Hematopoietic multipotent progenitor cell treated with erythropoietin and hydrocortisone succinate and interleukin-3 and kit ligand, for 15 days (in vitro differentiated cells): ENCODE measurements at regions not wholly inside any gene's neighbourhood (a gene's known extent, or its start where the extent isn't known, plus 50 kb on each side); places are given as distances from the start of the nearest gene placed in this dataset.
"Not testable (repeated sequence)": the region's sequence is repeated elsewhere in the genome, so short reads cannot be mapped to it uniquely, and the experiment has no call there.

Experiments
- DNase-seq: peaks from one replicate; pipeline ENCODE4 v3.0.0-alpha.2; 2015; ENCODE audit warnings: low spot score

DNA sequence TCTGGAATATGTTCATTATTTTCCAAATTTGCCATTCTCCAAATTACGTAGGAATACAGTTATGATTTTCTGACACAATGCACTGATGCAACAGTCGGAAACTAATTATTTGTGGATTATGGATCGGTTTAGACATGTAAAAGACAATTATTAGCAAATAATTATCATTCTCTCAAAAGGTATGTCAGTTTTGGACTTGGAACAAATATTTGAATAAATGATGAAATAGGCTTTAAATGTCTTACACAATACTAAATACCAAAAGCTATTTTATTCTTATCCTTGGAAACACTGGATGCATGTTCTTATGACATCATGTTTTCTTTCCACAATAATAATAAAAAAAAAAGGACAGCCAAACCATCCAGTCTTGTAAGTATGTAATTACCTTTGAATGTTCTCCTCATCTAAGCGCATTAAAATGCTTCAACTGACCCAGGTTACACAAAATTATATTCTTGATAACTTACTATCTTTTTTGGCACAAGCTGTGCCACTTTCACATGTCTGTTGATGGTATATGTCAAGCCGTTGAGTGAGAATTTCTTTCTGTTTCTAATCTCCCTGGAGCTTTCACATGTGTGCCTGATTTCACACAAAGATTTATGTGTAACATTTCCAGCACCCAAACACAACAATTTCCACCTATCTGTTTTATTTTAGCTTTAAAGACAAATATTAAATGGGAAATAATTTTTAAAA, 238.5 kb upstream of the ZNF385D start:
- no peak for DNase-seq

DNA sequence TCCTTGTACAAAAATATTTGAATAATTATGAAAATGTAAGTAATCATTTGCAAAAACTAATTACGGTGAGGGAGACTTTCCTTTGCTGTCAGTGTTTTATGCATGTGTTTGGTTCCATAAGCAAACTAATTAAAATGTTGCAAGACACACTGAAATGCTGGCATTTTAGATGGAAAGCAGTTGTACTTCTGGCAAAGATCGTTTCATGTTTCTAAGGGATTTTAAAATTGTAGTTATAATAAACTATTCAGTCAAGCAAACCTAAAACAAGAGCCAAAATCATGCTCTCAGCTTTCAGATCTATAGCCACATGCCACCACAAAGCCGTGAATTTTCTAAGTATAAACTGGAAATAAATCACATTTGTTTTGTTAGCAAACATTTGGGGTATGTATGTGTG, 240.1 kb upstream of the ZNF385D start:
- no peak for DNase-seq

DNA sequence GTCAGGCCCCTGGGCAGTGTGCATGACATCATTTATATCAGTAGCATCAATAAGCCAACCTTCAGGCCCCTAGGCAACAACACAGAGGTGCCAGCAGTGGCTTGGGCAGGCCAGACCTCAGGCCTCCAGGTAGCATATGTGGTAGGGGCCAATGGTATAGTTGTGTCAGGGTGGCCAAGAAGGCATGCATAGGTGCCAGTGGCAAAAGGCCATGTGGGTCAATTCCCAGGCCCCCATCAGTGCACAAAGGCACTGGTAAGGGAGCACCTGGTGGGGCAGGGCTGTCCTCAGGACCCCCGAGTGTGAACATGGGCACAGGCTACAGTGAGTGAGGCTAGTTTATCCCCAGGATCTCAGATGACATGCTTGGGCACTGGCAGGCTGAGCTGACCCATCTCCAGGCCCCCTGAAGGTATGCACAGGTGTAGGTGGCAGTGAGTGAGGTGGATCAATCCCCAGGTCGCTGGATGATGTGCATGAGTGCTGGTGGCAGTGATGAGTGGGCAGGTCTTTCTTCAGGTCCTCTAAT, 244.1 kb upstream of the ZNF385D start:
- no peak for DNase-seq

DNA sequence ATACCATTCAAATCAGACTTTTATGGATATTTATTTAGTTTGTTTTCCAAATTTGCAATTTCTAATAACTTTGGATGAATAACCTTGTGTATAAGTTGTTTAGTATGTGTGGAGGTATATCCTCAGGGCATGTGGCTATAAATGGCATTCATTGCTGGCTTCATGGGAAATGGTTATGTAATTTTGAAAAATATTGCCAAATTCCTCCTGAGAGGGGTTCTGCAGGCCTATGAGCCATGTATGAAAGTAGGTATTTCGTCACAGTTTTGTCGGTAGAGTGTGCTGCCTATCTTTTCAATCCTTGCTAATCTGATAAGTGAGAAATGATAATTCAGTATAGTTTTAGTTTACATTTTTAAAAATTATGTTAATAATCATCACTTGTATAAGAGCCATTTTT, 256.4 kb upstream of the ZNF385D start:
- DNase-seq = no peak

DNA sequence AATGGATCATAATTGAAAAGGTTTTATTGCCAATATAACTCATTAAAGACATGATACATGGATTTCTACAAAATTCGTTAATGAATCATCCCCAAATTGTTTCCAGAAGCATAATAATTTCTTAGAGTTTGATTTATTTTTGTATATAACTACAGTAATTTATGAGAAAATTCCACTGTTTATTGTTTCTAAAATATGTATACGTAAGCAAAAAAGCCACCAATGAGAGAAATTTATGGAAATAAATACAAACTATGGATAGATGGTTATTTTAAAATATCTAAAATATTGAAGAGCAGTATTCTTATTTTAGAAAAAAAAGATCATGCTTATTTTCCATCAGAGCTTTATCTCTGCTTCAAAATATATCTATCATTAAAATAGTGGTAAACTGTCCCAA, 260.0 kb upstream of the ZNF385D start:
- DNase-seq = no peak

DNA sequence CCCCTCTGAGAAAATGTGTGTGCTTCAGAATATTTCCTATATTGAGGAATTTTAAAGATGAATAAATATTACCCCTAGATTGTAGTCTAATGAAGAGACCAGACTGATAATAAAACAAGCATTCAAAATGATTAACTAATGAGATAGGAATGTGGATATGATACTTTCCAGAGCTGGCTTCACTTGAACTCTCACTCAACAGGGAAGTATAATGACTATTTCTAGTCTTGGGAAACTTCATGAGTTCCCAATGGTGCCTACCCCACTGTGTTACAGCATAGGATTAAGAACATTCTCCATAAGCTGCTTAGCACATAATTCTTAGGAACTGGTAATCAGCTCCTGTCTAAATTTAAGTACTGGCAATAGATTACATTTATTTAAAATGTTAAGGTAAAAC, 261.5 kb upstream of the ZNF385D start:
- no peak for DNase-seq

DNA sequence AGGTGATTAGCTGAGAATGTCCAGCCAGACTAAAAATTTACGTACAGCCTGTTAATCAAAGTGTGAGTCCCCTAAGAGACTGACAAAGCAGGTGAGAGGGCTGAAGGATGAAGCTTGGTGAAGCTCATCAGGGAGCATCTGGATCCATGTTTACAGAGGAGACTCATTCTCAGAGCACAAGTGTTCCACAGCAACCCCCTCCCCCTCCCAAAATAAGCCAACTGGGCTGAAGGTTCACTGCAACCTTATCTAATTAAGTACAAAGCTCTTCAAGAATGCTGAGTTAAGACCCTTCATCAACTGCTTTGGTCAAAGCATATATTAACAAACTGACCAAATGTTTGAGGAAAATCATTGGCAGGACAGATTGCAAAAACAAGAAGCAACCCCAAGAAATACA, 262.6 kb upstream of the ZNF385D start:
- DNase-seq = no peak

DNA sequence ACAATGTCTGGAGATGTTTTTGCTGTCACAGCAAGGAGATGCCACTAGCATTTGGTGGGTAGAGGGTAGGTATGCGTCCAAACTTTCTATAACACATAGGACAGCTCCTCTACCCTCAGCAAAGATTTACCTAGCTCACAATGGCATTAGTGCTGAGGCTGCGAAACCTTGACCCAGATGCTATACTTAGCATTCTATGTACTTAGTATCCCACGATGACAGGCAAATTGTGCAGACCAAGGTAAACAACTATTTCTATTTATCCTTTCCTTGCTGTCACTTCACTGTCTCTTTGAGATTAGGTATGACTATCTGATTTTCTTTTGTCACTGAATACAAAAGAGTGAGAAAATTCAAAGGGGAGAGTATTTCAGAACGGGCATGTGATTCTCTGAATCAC, 265.2 kb upstream of the ZNF385D start:
- DNase-seq = no peak

DNA sequence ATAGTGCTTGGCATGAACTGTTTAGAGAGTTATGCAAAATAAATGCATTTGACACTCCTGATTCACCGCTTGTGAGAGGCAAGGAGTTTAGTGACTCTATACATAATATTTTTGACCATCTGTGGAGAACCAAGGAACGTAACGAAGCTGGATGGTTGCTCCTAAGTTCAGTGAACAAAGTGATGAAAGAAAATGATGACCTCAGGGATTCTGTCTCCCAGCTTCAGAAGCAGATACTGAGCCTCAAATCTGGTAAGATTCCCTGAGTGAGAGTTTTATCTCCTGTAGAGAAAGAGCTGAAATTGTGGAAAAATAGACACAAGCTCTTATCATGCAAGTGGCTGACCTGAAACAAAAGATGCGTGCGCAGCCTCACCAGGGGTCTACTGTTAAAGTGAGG, 273.6 kb upstream of the ZNF385D start:
- not testable (repeated sequence) for DNase-seq

DNA sequence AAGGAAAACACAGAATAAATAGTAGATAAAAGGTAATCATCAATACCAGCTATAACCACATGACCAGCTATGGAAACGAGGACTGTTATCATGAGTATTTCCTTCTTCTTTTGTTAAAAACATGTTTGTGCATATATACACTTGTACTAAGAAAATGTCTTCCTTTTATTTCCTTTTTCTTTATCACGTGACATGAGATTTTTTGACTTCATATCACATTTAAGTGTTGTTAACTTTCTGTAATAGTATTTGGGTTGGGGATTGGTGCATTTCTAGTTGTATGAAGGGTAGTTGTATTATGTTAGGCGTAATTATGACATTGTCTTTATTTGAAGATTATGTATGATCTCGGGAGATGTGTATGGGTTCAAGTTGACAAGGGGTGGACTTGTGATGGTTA, 278.5 kb upstream of the ZNF385D start:
- DNase-seq = no peak

DNA sequence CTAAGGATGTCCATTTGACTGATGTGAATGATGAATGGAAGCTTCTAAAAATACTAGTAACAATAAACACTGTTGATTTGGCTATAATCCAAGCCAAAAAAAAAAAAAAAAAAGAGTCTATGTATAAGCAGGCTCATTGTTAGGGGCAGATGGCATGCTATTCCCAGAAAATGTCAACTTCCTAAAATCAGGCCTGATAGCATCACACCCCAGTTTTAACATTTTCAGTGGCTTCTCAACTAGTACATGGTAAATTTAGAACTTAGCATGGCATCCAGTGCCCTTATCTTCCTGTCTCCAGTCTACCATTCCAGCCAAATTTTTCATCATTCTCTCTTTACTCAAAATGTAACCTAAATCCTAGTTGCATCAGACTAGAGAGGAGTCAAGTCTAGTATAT, 288.2 kb upstream of the ZNF385D start:
- DNase-seq = no peak

DNA sequence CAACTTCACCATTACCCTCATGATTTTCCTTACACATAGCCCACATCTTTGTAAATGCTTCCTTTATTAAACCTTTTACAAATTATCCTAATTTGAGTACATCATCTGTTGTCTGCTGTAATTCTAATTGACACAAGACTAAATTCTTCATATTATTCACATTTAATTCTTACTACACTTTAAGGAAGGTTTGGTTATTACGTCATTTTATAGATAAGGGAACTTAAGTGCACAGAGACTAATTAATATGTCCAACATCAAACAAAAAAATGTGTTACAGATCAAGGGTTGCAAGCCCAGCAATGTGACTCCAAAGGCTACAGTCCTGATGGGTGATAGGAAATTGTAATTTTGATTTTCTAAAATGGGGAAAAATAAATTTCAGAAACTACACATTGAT, 289.1 kb upstream of the ZNF385D start:
- no peak for DNase-seq

DNA sequence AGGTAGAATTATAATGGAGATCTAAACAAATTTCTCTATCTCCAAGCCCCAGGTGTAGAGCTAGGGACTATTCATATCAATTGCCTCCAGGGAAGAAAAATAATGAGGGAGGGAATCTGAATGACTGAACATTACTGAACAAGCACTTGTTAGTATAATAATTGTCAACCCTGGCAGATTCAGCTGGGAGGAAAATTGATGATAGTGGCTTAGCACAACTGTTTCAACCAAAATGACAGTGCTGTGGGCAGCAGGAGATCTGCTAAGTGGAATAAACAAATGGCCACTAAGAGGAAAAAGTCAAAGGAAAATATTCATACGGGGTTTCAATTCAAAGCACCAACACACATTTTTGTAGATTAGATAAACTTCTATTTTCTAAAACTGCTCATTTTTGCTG, 294.9 kb upstream of the ZNF385D start:
- DNase-seq = no peak

DNA sequence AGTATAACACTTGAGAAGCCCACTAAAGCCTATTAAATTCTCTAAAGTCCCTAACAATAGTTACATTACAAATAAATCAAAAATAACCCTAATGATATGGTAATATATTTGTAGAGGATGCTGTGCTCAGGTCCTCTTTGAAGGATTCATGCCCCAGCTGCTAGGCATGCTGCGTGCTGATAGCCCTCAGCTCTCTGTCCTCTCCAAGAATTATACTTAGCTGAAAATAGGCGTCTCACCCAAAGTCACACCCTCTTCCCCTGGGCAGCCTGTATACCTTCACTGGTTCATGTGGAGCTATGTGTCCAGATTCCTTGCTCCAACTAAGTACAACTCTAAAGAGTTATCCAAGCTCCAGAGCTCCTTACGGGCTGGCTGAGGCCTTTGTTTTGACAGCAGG, 312.5 kb upstream of the ZNF385D start:
- no peak for DNase-seq

DNA sequence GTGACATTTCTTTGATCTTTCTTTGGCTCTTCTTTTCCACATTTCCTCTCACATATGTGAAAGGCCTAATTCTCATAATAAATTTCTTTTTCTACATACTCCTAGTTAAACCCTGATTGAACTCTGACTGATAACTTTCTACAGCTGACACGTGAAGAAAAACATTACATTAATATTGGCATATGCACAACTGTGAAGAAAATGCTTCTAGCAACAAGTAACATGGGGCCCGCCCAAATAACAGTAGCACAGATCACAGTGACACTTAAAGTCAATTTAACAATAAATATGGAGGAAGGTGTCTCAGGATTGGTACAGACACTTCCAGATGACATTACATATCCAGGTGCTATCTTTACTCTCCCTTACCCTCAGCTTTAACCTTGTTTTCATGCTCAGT, 317.6 kb upstream of the ZNF385D start:
- no peak for DNase-seq

DNA sequence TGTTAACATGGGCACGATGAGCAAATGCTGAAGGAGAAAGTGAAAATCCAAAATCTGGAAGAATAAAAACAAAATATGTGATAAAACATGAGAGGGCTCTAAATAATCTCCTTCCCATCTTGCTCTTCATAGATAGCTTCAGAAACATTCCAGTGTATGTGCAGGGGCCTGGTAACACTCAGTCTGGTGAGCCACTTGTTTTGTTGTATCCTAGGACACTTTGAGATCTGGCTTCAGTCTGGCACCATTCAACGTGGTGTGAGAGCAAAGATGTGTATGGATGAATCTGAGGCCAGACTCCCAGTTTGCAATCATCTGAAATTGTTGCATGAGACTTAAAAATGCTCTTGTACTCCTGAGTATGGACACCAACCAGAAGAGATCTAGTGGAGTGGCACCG, 337.2 kb upstream of the ZNF385D start:
- no peak for DNase-seq

DNA sequence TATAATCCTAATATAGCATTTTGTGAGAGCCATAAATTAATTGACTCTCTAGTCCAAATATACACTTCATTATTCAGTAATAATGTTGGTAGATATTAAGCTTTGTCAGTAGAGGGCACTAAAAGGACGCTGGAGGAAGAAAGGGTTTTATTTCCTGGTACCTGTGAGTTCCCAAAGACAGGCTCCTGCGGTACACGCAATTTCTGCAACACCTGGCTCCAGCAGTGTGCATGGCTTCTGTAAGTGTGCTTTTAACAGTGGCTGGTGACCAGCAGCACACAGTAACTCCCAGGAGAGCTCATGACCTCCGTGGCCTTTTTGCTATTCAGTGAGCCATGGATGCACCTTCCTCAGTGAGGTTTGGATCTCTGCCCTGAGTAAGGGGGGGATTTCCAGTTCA, 338.3 kb upstream of the ZNF385D start:
- peak; percentile 3 for DNase-seq

DNA sequence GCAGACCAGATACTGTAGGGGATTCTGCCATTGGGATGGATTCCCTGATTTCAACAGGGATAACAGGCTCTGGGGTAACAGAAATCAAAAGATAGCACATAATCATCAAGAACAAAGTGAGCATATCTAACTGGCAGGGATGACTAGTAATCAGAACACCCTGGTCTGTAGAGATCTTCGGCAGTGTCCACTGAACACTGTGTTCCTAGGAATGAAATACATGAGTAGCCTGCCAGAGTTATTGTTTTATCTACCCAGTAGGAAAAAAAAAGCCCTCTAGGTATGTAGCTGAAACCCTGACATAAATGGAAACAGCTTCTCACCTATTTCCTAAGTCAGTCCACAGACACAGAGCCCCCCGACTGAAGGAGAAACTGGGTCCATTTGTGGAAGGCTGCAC, 340.3 kb upstream of the ZNF385D start:
- no peak for DNase-seq

DNA sequence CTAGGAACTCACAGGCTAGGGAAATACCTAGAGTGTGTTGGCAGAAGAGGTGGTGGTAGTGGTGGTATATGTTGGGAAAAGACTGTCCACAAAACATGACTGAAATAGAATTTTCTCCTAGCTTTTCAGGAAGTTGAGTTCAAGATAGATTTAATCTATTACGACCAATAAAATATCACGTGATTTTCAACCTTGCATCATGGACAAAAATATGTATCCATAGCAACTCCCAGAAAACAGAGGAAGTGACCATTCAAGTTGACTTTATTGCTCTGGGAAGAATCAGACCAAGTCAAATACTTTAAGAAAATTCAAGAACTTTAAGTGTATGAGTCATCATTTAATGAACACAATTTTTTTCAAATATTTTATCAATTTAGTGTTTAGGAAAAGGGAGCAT, 347.0 kb upstream of the ZNF385D start:
- no peak for DNase-seq

DNA sequence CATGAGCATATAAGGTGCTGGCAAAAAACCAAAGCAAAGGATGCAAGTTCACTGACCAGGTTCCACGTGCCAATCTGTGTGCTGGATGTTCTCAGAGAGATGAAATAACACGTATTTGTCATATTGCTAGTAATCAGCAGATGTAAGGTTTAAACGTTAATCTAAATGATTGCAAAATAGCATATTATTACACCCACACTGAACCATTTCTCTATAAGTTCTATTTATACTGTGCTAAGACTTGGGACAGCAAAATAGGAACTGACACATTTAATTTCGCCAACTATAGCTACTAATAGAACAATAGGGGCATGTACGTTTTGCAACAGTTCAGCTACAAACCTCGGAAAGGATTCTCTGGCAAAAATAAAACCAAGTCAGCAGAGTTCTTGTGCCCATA, 350.3 kb upstream of the ZNF385D start:
- no peak for DNase-seq

DNA sequence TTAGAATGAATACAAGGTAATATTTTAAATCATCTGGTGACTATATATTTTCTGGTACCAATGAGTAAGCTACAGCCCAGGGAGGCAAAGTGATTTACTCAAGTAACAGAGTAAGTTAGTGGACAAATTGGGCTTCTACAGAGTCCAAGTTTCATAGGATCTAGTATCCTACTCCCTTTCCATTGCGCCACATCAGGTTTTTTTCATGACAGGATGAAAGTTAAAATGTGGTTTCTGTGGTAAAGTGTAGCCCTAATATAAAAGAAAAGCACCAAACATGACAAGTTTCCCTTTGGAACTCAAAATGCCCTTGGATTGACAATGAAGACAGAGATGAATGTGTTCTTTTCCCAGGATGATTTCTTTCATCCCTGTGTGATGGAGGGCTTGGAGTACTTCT, 350.8 kb upstream of the ZNF385D start:
- no peak for DNase-seq

DNA sequence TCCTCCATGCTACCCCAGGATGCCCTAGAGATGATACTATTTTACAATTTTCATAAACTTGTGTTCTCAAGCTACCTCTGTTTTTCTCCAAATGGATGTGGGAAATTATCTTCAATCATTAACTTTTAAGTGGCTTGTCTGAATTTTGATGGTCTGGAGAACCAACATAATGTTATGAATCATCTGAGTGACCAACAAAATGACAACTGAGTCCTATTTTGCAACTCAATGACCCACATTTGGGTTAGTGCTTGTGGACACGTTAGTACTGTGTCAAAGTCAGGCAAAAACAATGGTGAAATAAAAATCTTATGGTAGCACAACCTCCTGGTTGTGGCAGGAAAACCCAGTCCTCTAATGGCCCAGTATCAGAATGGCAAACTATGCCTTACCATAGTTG, 352.4 kb upstream of the ZNF385D start:
- DNase-seq = no peak

DNA sequence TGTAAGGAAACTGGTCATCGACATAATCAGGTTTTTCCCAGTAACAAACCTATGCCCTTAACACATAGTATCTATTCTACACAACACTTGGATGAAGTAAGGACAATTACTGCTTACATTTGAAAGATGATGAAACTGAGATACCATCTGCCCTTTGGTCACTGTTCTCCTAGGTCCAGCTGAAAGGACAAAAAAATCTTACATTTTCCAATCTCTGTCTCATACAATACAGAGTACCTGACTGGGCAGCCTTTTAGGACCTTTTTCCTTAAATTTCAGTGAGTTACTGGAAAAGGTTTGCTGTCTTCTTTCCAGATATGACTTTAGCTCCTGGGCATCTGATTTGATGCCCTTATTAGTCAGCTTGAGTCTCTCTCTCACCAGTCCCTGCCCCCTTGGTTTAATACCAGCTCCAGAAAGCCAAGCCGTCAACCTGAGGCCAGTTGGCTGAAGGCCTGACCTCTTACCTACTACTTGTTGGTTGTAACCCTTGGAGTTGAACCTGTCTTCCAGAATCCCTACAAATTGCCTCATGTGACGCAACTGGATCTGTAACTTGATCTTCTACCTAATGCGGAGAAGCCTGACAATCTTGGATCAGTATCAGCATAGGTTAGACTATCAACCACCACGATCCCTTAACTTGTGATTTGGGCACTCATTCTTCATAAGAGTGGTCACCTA, 355.3 kb upstream of the ZNF385D start:
- DNase-seq = no peak

DNA sequence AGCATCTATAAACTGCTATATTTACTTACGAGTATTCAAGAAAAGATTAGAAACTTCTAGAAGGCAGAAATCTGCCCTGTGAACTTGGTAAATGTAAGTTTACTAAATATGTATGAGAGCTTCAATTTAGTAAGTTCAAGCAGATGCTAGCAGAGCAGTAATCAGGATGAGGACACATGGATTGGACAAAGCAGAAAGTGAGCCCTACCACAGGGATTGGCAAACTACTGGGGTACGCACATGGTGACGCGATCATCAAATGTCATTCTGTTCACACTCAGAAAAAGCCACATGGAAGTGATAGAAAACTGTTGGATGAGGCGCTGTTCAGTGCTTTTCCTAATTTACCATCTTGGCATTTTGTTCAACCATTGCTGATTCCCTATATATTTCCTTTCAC, 360.2 kb upstream of the ZNF385D start:
- no peak for DNase-seq
